GM18951 (cell line): ENCODE measurements at regions not wholly inside any gene's neighbourhood (a gene's known extent, or its start where the extent isn't known, plus 50 kb on each side); places are given as distances from the start of the nearest gene placed in this dataset.

Experiments
- POLR2A ChIP-seq: IDR thresholded peaks from 4 replicates; pipeline ENCODE4 v1.6.1; 2011; ENCODE audit warnings: mild to moderate bottlenecking; ENCODE audit not compliant: insufficient read length, insufficient read depth; ENCODE audit errors: extremely low read depth
- in situ Hi-C: fragments of 300-500 bp; cut with MboI; formaldehyde crosslinking; loops from one replicate; pipeline ENCODE4 v1.12.0; 2022; ENCODE audit warnings: low sequenced_read_pairs, mixed read lengths, inconsistent platforms; ENCODE audit not compliant: unreplicated experiment

DNA sequence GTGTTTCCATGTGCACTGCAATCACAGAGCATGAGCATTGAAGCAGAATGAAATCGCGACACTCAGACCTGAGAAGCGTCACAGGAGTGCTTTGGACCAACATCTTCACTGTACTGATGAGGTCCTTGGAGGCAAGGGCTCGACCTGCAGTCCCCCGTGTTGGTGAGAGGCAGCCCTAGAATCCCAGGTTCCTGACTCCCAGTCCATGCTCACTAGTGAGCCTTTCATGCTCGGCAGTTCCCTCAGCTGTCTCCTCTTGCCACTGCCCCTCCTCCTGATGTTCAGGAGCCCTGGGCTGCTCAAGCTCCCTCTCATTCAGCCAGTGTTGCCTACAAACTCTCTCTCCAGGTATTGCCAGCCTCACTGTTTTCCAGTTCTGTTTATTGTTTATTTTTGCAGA, 291.4 kb downstream of the DYSF start:
- no peak for TF ChIP-seq POLR2A

GRCh38 chr2:71743995-71744675, 290.8 kb downstream of the DYSF start:
- in situ Hi-C loops: no loop called here
- TF ChIP-seq POLR2A: no peak

More for the DNA sequence above, 291.4 kb downstream of the DYSF start:
- in situ Hi-C loops: no loop called here

GRCh38 chr2:71742953-71743601, 289.7 kb downstream of the DYSF start:
- in situ Hi-C loops: no loop called here
- no peak for TF ChIP-seq POLR2A

DNA sequence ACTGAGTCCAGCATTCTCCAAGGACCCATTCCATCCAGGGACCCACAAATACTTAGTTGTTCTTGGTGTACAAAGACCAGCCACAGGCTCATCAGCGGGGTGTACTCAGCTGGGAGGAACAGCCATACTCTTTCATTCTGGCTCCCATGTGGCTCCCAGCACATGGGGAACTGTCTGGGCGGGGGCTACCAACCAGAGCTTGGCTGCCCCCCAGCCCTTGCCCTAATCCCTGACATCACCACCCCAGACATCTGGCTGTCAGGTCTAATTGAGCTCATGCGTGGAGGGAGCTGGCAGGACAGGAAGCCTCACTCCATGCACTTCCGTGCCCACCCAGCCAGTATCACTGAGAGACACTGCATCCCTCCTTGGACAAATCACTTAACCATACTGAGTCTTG, 283.6 kb downstream of the DYSF start:
- in situ Hi-C loops: no loop called here
- TF ChIP-seq POLR2A: no peak

DNA sequence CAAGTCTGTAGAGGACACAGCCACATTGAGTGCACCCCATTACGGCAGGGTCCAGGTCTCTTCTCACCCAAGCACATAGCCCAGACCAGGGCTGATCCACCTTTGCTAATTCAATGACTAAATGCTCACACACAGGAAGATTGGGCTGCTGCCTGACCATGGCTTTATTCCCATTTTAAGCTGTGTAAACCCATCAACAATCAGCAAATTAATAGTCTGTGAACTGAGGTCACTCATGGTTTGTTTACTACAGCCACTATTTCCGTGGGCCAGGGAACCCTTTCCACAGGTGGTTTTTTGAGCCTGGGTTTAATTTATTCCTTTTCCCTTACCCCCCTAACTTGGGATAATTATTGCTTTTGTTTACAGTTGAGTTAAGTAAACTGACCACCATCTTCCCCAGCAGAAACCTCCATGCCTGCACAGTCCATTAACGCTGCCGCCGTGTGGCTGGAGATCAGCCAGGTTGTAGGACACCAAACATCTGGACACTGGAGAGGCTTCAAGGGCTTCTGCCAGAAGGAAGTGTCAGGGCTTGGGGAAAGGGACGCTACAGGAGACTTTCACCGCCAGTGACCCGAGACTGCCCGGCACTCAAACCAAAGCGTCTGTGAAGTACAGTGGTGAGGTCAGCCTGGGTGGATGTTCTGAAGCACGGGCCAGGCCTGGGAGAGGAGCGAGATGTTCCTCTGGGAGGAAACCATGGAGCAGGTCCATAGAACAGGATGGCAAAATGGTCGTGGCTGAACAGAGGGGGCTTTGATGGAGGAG, 282.9 kb downstream of the DYSF start:
- TF ChIP-seq POLR2A: no peak
- in situ Hi-C loops: no loop called here
